PC-3 (cell line): ENCODE measurements at regions not wholly inside any gene's neighbourhood (a gene's known extent, or its start where the extent isn't known, plus 50 kb on each side); places are given as distances from the start of the nearest gene placed in this dataset.

Experiments
- EZH2 ChIP-seq: fragments of 300-600 bp; sonication (generic); IDR thresholded peaks from one replicate; pipeline ENCODE4 v1.6.1; 2017; ENCODE audit warnings: antibody characterized with exemption, mild to moderate bottlenecking, low read length; ENCODE audit not compliant: unreplicated experiment
- TF ChIP-seq, protein P1 (sequence below): fragments of 300-600 bp; sonication (generic); conservative IDR thresholded peaks from 2 replicates; pipeline ENCODE4 v1.5.1; 2017; ENCODE audit warnings: antibody characterized with exemption, low read depth, mild to moderate bottlenecking, low read length

DNA sequence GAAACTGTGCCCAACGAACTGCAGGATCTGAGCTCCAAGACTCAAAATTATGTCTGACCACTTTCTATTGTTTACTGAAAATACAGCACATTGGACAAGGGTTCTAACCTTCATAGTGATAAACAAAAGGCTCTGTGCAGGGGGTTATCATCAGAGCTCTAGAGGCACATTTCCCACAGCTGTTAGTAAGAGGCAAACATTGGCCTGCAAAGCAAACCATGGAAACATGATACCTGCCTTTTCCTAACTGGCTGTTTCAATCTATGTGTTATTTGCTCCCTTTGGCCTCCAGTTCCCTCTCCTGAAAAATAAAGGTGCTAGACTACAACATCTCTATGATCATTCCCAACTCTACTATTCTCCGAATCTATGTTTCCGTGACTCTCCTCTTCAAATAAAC lies 159.7 kb upstream of the ARHGEF26 start:
- TF ChIP-seq, protein P1, sequence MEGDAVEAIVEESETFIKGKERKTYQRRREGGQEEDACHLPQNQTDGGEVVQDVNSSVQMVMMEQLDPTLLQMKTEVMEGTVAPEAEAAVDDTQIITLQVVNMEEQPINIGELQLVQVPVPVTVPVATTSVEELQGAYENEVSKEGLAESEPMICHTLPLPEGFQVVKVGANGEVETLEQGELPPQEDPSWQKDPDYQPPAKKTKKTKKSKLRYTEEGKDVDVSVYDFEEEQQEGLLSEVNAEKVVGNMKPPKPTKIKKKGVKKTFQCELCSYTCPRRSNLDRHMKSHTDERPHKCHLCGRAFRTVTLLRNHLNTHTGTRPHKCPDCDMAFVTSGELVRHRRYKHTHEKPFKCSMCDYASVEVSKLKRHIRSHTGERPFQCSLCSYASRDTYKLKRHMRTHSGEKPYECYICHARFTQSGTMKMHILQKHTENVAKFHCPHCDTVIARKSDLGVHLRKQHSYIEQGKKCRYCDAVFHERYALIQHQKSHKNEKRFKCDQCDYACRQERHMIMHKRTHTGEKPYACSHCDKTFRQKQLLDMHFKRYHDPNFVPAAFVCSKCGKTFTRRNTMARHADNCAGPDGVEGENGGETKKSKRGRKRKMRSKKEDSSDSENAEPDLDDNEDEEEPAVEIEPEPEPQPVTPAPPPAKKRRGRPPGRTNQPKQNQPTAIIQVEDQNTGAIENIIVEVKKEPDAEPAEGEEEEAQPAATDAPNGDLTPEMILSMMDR, result no peak
- no peak for TF ChIP-seq EZH2
